Chondrocyte (in vitro differentiated cells): ENCODE measurements at regions not wholly inside any gene's neighbourhood (a gene's known extent, or its start where the extent isn't known, plus 50 kb on each side); places are given as distances from the start of the nearest gene placed in this dataset.

Experiments
- DNase-seq: peaks from one replicate; pipeline ENCODE4 v3.0.0; 2021; ENCODE audit warnings: mixed read lengths, low spot score
- H3K27ac Mint-ChIP-seq: one replicate; pipeline ENCODE4 v1.8.0; 2021; ENCODE audit warnings: mild to moderate bottlenecking, moderate library complexity, mixed read lengths; ENCODE audit not compliant: unreplicated experiment
- H3K27me3 Mint-ChIP-seq: 2 replicates; pipeline ENCODE4 v1.8.0; 2021; ENCODE audit warnings: low read depth, mixed read lengths
- H3K36me3 Mint-ChIP-seq: 2 replicates; pipeline ENCODE4 v1.8.0; 2021; ENCODE audit warnings: low read depth, mixed read lengths
- H3K4me1 Mint-ChIP-seq: 2 replicates; pipeline ENCODE4 v1.8.0; 2021; ENCODE audit warnings: low read depth, mild to moderate bottlenecking, mixed read lengths
- H3K4me3 Mint-ChIP-seq: one replicate; pipeline ENCODE4 v1.8.0; 2021; ENCODE audit warnings: mild to moderate bottlenecking, moderate library complexity, mixed read lengths; ENCODE audit not compliant: unreplicated experiment
- H3K9me3 Mint-ChIP-seq: 2 replicates; pipeline ENCODE4 v1.8.0; 2021; ENCODE audit warnings: low read depth, mixed read lengths
- TF ChIP-seq, protein P1 (sequence below): fragments of 200-600 bp; sonication (generic); IDR thresholded peaks from 2 replicates; pipeline ENCODE4 v1.5.0; 2021; ENCODE audit warnings: antibody characterized with exemption, mild to moderate bottlenecking, moderate library complexity

- no peak for DNase-seq
- TF ChIP-seq, protein P1, sequence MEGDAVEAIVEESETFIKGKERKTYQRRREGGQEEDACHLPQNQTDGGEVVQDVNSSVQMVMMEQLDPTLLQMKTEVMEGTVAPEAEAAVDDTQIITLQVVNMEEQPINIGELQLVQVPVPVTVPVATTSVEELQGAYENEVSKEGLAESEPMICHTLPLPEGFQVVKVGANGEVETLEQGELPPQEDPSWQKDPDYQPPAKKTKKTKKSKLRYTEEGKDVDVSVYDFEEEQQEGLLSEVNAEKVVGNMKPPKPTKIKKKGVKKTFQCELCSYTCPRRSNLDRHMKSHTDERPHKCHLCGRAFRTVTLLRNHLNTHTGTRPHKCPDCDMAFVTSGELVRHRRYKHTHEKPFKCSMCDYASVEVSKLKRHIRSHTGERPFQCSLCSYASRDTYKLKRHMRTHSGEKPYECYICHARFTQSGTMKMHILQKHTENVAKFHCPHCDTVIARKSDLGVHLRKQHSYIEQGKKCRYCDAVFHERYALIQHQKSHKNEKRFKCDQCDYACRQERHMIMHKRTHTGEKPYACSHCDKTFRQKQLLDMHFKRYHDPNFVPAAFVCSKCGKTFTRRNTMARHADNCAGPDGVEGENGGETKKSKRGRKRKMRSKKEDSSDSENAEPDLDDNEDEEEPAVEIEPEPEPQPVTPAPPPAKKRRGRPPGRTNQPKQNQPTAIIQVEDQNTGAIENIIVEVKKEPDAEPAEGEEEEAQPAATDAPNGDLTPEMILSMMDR: no peak
- no peaks in the 10 kb centered on the region for H3K27me3 Mint-ChIP-seq
- H3K4me1 Mint-ChIP-seq: no peaks in the 10 kb centered on the region
- no peak overlapping the region for H3K4me3 Mint-ChIP-seq
- no peaks in the 10 kb centered on the region for H3K36me3 Mint-ChIP-seq
- no peak overlapping the region for H3K27ac Mint-ChIP-seq
- no peaks in the 10 kb centered on the region for H3K9me3 Mint-ChIP-seq
Observed at GRCh38 chr18:25595274-25596060, 243.5 kb upstream of the ZNF521 start.

- H3K9me3 Mint-ChIP-seq: no peaks in the 10 kb centered on the region
- TF ChIP-seq, protein P1: no peak
- no peaks in the 10 kb centered on the region for H3K36me3 Mint-ChIP-seq
- no peak overlapping the region for H3K4me3 Mint-ChIP-seq
- no peaks in the 10 kb centered on the region for H3K4me1 Mint-ChIP-seq
- H3K27me3 Mint-ChIP-seq: no peaks in the 10 kb centered on the region
- DNase-seq: no peak
- no peak overlapping the region for H3K27ac Mint-ChIP-seq
Observed at GRCh38 chr18:25594351-25594750, 242.4 kb upstream of the ZNF521 start.

GRCh38 chr18:25592804-25593360 is 240.9 kb upstream of the ZNF521 start:
- Mint-ChIP-seq H3K4me3 (no peak overlapping the region), H3K27me3 (no peaks in the 10 kb centered on the region), H3K4me1 (no peaks in the 10 kb centered on the region), H3K27ac (no peak overlapping the region), H3K9me3 (peaks cover 13% of the 10 kb centered on the region), H3K36me3 (peaks cover 2% of the 10 kb centered on the region)
- DNase-seq: no peak
- TF ChIP-seq, protein P1: no peak

DNA sequence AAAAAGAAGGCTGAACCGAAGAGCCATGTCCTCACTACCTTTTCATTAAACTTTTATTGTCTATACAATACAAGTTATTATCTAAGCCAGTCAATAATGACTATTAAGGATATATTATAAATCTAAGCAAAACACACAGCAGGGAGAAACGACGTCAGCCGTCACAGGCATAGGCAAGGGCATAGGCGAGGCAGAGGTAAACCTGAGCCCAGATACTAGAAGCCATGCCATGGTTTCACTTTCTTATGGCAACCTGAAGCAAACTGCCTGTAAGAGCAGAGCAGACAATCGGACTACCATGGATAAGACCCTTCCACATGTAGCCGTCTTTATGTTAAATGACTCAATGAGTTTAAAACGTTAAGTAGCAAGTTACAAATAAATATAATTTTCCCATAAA is 238.5 kb upstream of the ZNF521 start:
- no peak overlapping the region for H3K27ac Mint-ChIP-seq
- H3K4me1 Mint-ChIP-seq: no peaks in the 10 kb centered on the region
- DNase-seq: no peak
- TF ChIP-seq, protein P1: no peak
- H3K9me3 Mint-ChIP-seq: peaks cover 24% of the 10 kb centered on the region
- no peaks in the 10 kb centered on the region for H3K27me3 Mint-ChIP-seq
- no peak overlapping the region for H3K4me3 Mint-ChIP-seq
- peaks cover 2% of the 10 kb centered on the region for H3K36me3 Mint-ChIP-seq

DNA sequence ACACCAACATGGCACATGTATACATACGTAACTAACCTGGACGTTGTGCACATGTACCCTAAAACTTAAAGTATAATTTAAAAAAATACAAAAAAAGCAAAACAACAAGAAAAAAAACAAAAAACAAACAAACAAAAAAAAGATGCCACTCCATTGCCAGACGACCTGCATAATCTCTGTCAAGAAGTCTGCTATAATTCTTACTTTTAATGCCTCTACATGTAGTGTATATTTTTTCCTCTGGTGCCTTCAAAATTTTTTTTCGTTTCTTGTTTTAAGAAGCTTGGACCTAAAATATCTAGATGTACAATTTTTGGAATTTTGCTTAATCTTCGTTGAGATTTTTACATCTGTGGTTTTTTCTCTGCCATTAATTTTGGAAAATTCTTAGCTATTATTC is 235.6 kb upstream of the ZNF521 start:
- peaks cover 24% of the 10 kb centered on the region for H3K9me3 Mint-ChIP-seq
- no peak overlapping the region for H3K4me3 Mint-ChIP-seq
- H3K27me3 Mint-ChIP-seq: no peaks in the 10 kb centered on the region
- no peaks in the 10 kb centered on the region for H3K4me1 Mint-ChIP-seq
- peaks cover 2% of the 10 kb centered on the region for H3K36me3 Mint-ChIP-seq
- H3K27ac Mint-ChIP-seq: no peak overlapping the region
- no peak for DNase-seq
- TF ChIP-seq, protein P1: no peak
